Pancreas (tissue), 10 donors: ENCODE measurements at regions not wholly inside any gene's neighbourhood (a gene's known extent, or its start where the extent isn't known, plus 50 kb on each side); places are given as distances from the start of the nearest gene placed in this dataset.

Experiments
- ATAC-seq, 4 donors: fragments of 200-7000 bp; cut with Tn5 transposase; one replicate each; pipeline versions ENCODE4 v1.8.0 to v1.9.1; 2020; ENCODE audit warnings: mild to moderate bottlenecking in 4 of 4, moderate library complexity in 4 of 4
- DNase-seq, 6 donors: peaks; one replicate each; pipeline ENCODE4 v3.0.0-alpha.2; 2020
- FAIRE-seq: peaks from 2 replicates; lab custom pipeline; 2012; peaks lifted over from hg19 to GRCh38; lab: Jason Lieb, UNC
- H3K27ac ChIP-seq, 4 donors: fragments of 200-600 bp; sonication (generic); 1 replicate in 3 of 4; 2 replicates in 1 of 4; pipeline versions ENCODE4 v1.5.0 to v1.8.0; 2020
- H3K27me3 ChIP-seq, 4 donors: fragments of 200-600 bp; one replicate each; pipeline ENCODE4 v1.8.0; 2021
- H3K36me3 ChIP-seq, 3 donors: fragments of 200-600 bp; sonication (generic) in 1 of 3; one replicate each; pipeline versions ENCODE4 v1.5.0 to v1.8.0; 2020 to 2021
- H3K4me1 ChIP-seq, 3 donors: fragments of 200-600 bp; one replicate each; pipeline ENCODE4 v1.8.0; 2021
- H3K4me3 ChIP-seq, 4 donors: fragments of 200-600 bp; sonication (generic) in 2 of 4; one replicate each; pipeline versions ENCODE4 v1.5.0 to v1.8.0; 2020 to 2021
- H3K9me3 ChIP-seq, 4 donors: fragments of 200-600 bp; one replicate each; pipeline ENCODE4 v1.8.0; 2021
- CTCF ChIP-seq, 4 donors: fragments of 200-600 bp; sonication (generic) in 3 of 4; IDR thresholded peaks; one replicate each; pipeline versions ENCODE4 v1.5.0 to v1.8.0; 2021; ENCODE audit warnings: antibody characterized with exemption in 4 of 4
- WGBS, 2 donors: extraction: QIAGEN DNeasy Blood & Tissue Kit; methylation state at CpG; one replicate each; pipeline ENCODE4 v1.1.7; 2013; 5-methylcytosine and 5-hydroxymethylcytosine counted together
- intact Hi-C, 3 donors: fragments of 100-400 bp; cut with DNase I; formaldehyde crosslinking; loops; one replicate each; pipeline versions ENCODE4 v1.11.1 to v1.14.2; 2022
- donor health status: healthy with polysubstance abuse.
- donor health status: DM: no; HTN: no; CAD: no; lungs with moderate emphysema.
- donor health status: DM: no; HTN: no; CAD: no.
- donor health status: control.
- donor health status: control.
- donor health status: Bipolar disorder and iron deficiency.
- donor health status: DM: yes; HTN: yes; CAD: no.
- donor health status: DM: no; HTN: no; CAD: no.
- donor health status: DM: no; HTN: no; CAD: no.
- donor health status: DM: yes; HTN: yes; CAD: no.

- DNase-seq (no peak), FAIRE-seq (no peak), ATAC-seq (no peak)
- TF ChIP-seq CTCF (IDR thresholded peaks at IDR 0.05), result no peak
- Histone ChIP-seq H3K4me3 (no peak overlapping the region), H3K27me3 (no peaks in the 10 kb centered on the region), H3K36me3 (no peaks in the 10 kb centered on the region), H3K9me3 (no peaks in the 10 kb centered on the region), H3K27ac (peak overlapping the region in 1 of 4 donors; percentile 22), H3K4me1 (peaks cover 0 to 19% (median 13%) of the 10 kb centered on the region in 3 donors)
- intact Hi-C loops, result no loop called here
- 82 to 85% methylated on average over 7 of the region's 7 CpGs for WGBS, 2 donors
Observed at GRCh38 chr14:50040895-50041465, 75.4 kb downstream of the VCPKMT start.

- DNase-seq (no peak), FAIRE-seq (no peak), ATAC-seq (no peak)
- H3K4me3 ChIP-seq, result no peak overlapping the region
- no peaks in the 10 kb centered on the region for H3K27me3 ChIP-seq
- no peak for TF ChIP-seq CTCF (IDR thresholded peaks at IDR 0.05)
- intact Hi-C loops, result no loop called here
- peaks cover 0 to 24% (median 13%) of the 10 kb centered on the region in 3 donors for H3K4me1 ChIP-seq
- no peaks in the 10 kb centered on the region for H3K9me3 ChIP-seq
- WGBS, 2 donors, result 92 to 98% methylated on average over 3 of the region's 3 CpGs
- H3K36me3 ChIP-seq, result no peaks in the 10 kb centered on the region
- no peak overlapping the region for H3K27ac ChIP-seq
Observed at GRCh38 chr14:50041980-50042379, 74.4 kb downstream of the VCPKMT start.

DNA sequence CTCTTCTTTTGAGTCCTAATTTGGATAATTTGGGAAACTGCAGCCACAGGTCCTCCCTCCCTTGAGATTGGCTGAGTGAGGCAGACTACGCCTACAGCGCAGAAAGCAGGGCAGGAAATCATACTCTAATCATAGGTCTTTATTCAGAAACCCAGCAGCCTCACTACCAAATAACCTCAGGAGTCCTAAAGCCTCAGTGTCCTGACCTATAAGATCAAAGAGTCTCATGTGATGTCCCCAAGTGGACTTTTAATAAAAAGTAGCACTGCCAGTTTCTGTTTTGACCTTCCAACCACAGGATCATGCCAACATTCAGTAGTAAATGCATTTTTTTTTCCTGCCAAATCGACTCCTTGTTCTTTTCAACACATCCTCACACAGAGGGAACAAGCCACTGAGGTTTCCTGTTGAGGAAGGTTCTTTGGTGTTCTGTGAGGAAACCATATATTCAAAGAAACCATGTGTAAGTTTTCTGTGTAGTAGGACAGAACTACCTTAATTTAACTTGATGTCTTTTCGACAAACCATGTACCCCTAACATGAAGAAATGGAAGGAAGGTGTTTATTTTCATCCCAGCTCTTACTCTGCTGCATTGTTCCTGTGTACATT, 72.2 kb downstream of the VCPKMT start:
- Histone ChIP-seq H3K36me3 (no peaks in the 10 kb centered on the region), H3K4me1 (peaks cover 0 to 25% (median 13%) of the 10 kb centered on the region in 3 donors), H3K4me3 (no peak overlapping the region), H3K27ac (peak overlapping the region; percentile 30 to 86 (median 58)), H3K27me3 (no peaks in the 10 kb centered on the region), H3K9me3 (no peaks in the 10 kb centered on the region)
- intact Hi-C loops, result no loop called here
- TF ChIP-seq CTCF (IDR thresholded peaks at IDR 0.05), result no peak
- 78 to 82% methylated on average over 4 of the region's 4 CpGs for WGBS, 2 donors
- ATAC-seq (no peak), DNase-seq (no peak), FAIRE-seq (no peak)

- intact Hi-C loops, result no loop called here
- no peaks in the 10 kb centered on the region for H3K36me3 ChIP-seq
- H3K9me3 ChIP-seq, result no peaks in the 10 kb centered on the region
- ATAC-seq (peak; percentile 77 to 93 (median 90)), DNase-seq (peak; percentile 56 to 79 (median 70)), FAIRE-seq (peak; percentile 32)
- H3K27ac ChIP-seq, result peak overlapping the region in 3 of 4 donors; percentile 42 to 86 (median 74)
- peaks cover 0 to 25% (median 13%) of the 10 kb centered on the region in 3 donors for H3K4me1 ChIP-seq
- whole genome bisulfite sequencing, 2 donors, result 29 to 33% methylated on average over 8 of the region's 8 CpGs
- no peaks in the 10 kb centered on the region for H3K27me3 ChIP-seq
- no peak overlapping the region for H3K4me3 ChIP-seq
- no peak for TF ChIP-seq CTCF (IDR thresholded peaks at IDR 0.05)
Observed at GRCh38 chr14:50045039-50045711, 71.2 kb downstream of the VCPKMT start.
